IMR-90 (cell line): ENCODE measurements at regions not wholly inside any gene's neighbourhood (a gene's known extent, or its start where the extent isn't known, plus 50 kb on each side); places are given as distances from the start of the nearest gene placed in this dataset.

Experiments
- ATAC-seq: fragments of 200-7000 bp; cut with Tn5 transposase; 2 replicates; pipeline ENCODE4 v1.9.1; 2020; ENCODE audit warnings: low read depth, mild to moderate bottlenecking, moderate library complexity
- BruUV-seq: library from RNA; stranded (reverse); fragments of 400-500 nt; replicated peaks from 2 replicates; lab custom pipeline; 2021; lab: Mats Ljungman, UMichigan
- CTCF ChIA-PET: fragments of 300-600 bp; formaldehyde crosslinking; extraction: SDS; loops from one replicate; lab custom pipeline; 2021; ENCODE audit warnings: antibody characterized with exemption; lab: Yijun Ruan, JAX
- POLR2A ChIA-PET: fragments of 300-600 bp; sonication (Branson Sonifier 250); formaldehyde crosslinking; loops from one replicate; lab custom pipeline; 2022; ENCODE audit warnings: antibody characterized with exemption; ENCODE audit not compliant: unreplicated experiment; lab: Charles Lee
- DNase-seq: peaks from one replicate; pipeline ENCODE4 v3.0.0; 2013
- H2AFZ ChIP-seq: replicated peaks from 2 replicates; pipeline ENCODE3; 2013; ENCODE audit warnings: low read length, mild to moderate bottlenecking; ENCODE audit not compliant: poor library complexity
- H2AK5ac ChIP-seq: 2 replicates; pipeline ENCODE4 v1.6.1; 2013; ENCODE audit warnings: low read depth, low read length, inconsistent platforms
- H2AK9ac ChIP-seq: replicated peaks from 2 replicates; pipeline ENCODE3; 2013; ENCODE audit warnings: mild to moderate bottlenecking, low read depth, low read length, moderate library complexity; ENCODE audit not compliant: poor library complexity
- H2BK120ac ChIP-seq: 2 replicates; pipeline ENCODE4 v1.6.1; 2013; ENCODE audit warnings: low read depth, low read length, inconsistent platforms
- H2BK15ac ChIP-seq: 3 replicates; pipeline ENCODE4 v1.6.1; 2013; ENCODE audit warnings: low read depth, low read length, inconsistent platforms
- H2BK20ac ChIP-seq: 2 replicates; pipeline ENCODE4 v1.6.1; 2013; ENCODE audit warnings: low read depth, mild to moderate bottlenecking, inconsistent platforms, low read length, moderate library complexity
- H2BK5ac ChIP-seq: 2 replicates; pipeline ENCODE4 v1.6.1; 2013; ENCODE audit warnings: mild to moderate bottlenecking, low read depth, low read length, inconsistent platforms; ENCODE audit not compliant: poor library complexity, severe bottlenecking
- H3K14ac ChIP-seq: replicated peaks from 2 replicates; pipeline ENCODE4 v1.6.1; 2013; ENCODE audit warnings: low read depth, low read length, inconsistent platforms
- H3K18ac ChIP-seq: 2 replicates; pipeline ENCODE4 v1.6.1; 2013; ENCODE audit warnings: low read depth, low read length, control low read depth
- H3K23ac ChIP-seq: 2 replicates; pipeline ENCODE4 v1.6.1; 2013; ENCODE audit warnings: low read depth, low read length, inconsistent platforms
- H3K27ac ChIP-seq: 2 replicates; pipeline ENCODE4 v1.5.1; 2013; ENCODE audit warnings: mild to moderate bottlenecking, control low read depth, low read length; ENCODE audit not compliant: insufficient read depth
- H3K27me3 ChIP-seq: 2 replicates; pipeline ENCODE4 v1.6.1; 2013; ENCODE audit warnings: low read length; ENCODE audit not compliant: control insufficient read depth, insufficient read depth
- H3K36me3 ChIP-seq: 2 replicates; pipeline ENCODE4 v1.6.1; 2013; ENCODE audit warnings: low read length, mixed read lengths; ENCODE audit not compliant: control insufficient read depth, insufficient read depth
- H3K4ac ChIP-seq: 2 replicates; pipeline ENCODE4 v1.6.1; 2013; ENCODE audit warnings: low read depth, low read length, inconsistent platforms
- H3K4me1 ChIP-seq: 2 replicates; pipeline ENCODE4 v1.6.1; 2013; ENCODE audit warnings: low read length, mixed read lengths; ENCODE audit not compliant: control insufficient read depth, insufficient read depth
- H3K4me2 ChIP-seq: 2 replicates; pipeline ENCODE4 v1.6.1; 2013; ENCODE audit warnings: low read depth, mild to moderate bottlenecking, control low read depth, low read length, moderate library complexity
- H3K4me3 ChIP-seq: 2 replicates; pipeline ENCODE4 v1.5.1; 2013; ENCODE audit warnings: low read depth, mild to moderate bottlenecking, control low read depth, low read length, moderate library complexity; ENCODE audit not compliant: insufficient read depth
- H3K56ac ChIP-seq: 2 replicates; pipeline ENCODE4 v1.6.1; 2013; ENCODE audit warnings: low read length, inconsistent platforms; ENCODE audit not compliant: insufficient read depth; ENCODE audit errors: extremely low read depth
- H3K79me1 ChIP-seq, 2 experiments: 2 replicates each; pipeline ENCODE4 v1.6.1; 2013; ENCODE audit warnings: low read length in 2 of 2, inconsistent platforms in 1 of 2, low read depth in 1 of 2
- H3K9ac ChIP-seq: 2 replicates; pipeline ENCODE4 v1.6.1; 2013; ENCODE audit warnings: low read depth, low read length, control low read depth
- H3K9me1 ChIP-seq: 2 replicates; pipeline ENCODE4 v1.6.1; 2013; ENCODE audit warnings: low read length, inconsistent platforms; ENCODE audit not compliant: insufficient read depth
- H3K9me3 ChIP-seq: 2 replicates; pipeline ENCODE4 v1.6.1; 2013; ENCODE audit warnings: low read length; ENCODE audit not compliant: control insufficient read depth, insufficient read depth
- H4K20me1 ChIP-seq: 2 replicates; pipeline ENCODE4 v1.6.1; 2013; ENCODE audit warnings: low read length, inconsistent platforms; ENCODE audit not compliant: insufficient read depth
- H4K5ac ChIP-seq: 2 replicates; pipeline ENCODE4 v1.6.1; 2013; ENCODE audit warnings: mild to moderate bottlenecking, low read depth, low read length, control low read depth
- H4K8ac ChIP-seq, 2 experiments: 2 replicates each; pipeline ENCODE4 v1.6.1; 2013; ENCODE audit warnings: low read depth in 2 of 2, low read length in 2 of 2, control low read depth in 1 of 2, inconsistent platforms in 1 of 2
- H4K91ac ChIP-seq: 2 replicates; pipeline ENCODE4 v1.6.1; 2013; ENCODE audit warnings: low read depth, low read length, inconsistent platforms; ENCODE audit not compliant: insufficient read depth
- CHD1 ChIP-seq: IDR thresholded peaks from 2 replicates; pipeline ENCODE4 v1.6.1; 2012; ENCODE audit warnings: low read depth, low read length, improper control_type of control experiment
- FOS ChIP-seq: fragments of 150-350 bp; IDR thresholded peaks from 2 replicates; pipeline ENCODE4 v1.6.1; 2016; ENCODE audit warnings: low read depth, low read length
- MAFK ChIP-seq: IDR thresholded peaks from 2 replicates; pipeline ENCODE4 v1.6.1; 2012; ENCODE audit warnings: low read depth, low read length, improper control_type of control experiment
- NFE2L2 ChIP-seq: fragments of 150-350 bp; IDR thresholded peaks from 2 replicates; pipeline ENCODE4 v1.6.1; 2016; ENCODE audit warnings: low read depth, mild to moderate bottlenecking, low read length
- RAD21 ChIP-seq: IDR thresholded peaks from 2 replicates; pipeline ENCODE4 v1.6.1; 2012; ENCODE audit warnings: low read length, improper control_type of control experiment
- RCOR1 ChIP-seq: IDR thresholded peaks from 2 replicates; pipeline ENCODE4 v1.6.1; 2012; ENCODE audit warnings: mild to moderate bottlenecking, low read length, improper control_type of control experiment; ENCODE audit not compliant: insufficient replicate concordance
- RFX5 ChIP-seq: IDR thresholded peaks from 2 replicates; pipeline ENCODE4 v1.8.0; 2012; ENCODE audit warnings: low read depth, mild to moderate bottlenecking, low read length, moderate library complexity
- WGBS, 2 experiments: methylation state at CpG; one replicate each; pipeline versions ENCODE4 v1.1.5 to v1.1.7; 2013; ENCODE audit warnings: missing lambda C conversion rate in 2 of 2; ENCODE audit not compliant: insufficient read length in 1 of 2; ENCODE audit errors: extremely low coverage in 2 of 2; 5-methylcytosine and 5-hydroxymethylcytosine counted together
- dilution Hi-C: fragments of 300-500 bp; cut with HindIII; formaldehyde crosslinking; loops from one replicate; pipeline ENCODE4 v1.14.3; 2018; ENCODE audit warnings: low sequenced_read_pairs; ENCODE audit not compliant: unreplicated experiment
- in situ Hi-C: fragments of 300-500 bp; cut with MboI; formaldehyde crosslinking; loops from 3 replicates; pipeline ENCODE4 v1.14.3; 2019; ENCODE audit warnings: low sequenced_read_pairs, inconsistent platforms, mixed read lengths
- intact Hi-C: fragments of 100-400 bp; cut with micrococcal nuclease; formaldehyde crosslinking; loops from 2 replicates; pipeline ENCODE4 v1.10.0; 2022
- TF ChIP-seq, protein P1 (sequence below): fragments of 150-350 bp; IDR thresholded peaks from 2 replicates; pipeline ENCODE4 v1.6.1; 2017; ENCODE audit warnings: mild to moderate bottlenecking, antibody characterized with exemption, low read length, low read depth
- TF ChIP-seq, protein P2 (sequence below): conservative IDR thresholded peaks from 2 replicates; pipeline ENCODE4 v1.5.1; 2012; ENCODE audit warnings: mild to moderate bottlenecking, low read depth, low read length, improper control_type of control experiment

DNA sequence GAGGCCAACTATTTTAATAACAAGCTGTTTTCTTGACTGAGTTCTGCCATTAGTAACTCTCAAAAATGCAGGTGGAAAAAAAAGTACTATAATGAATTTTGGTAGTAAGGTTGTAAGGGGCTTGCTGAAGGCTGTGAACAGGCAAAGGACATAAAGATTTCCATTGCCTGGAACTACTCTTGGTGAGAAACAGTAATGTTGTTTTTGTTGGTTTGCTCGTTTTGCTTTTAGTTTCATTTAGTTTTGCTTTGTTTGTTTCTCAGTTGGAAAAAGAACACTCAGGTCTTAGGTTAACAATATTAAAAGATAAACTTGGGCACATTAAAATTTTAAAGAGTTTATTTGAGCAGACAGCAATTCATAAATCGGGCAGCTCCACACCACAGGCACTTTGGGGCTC is 824.5 kb upstream of the HTR2C start:
- DNase-seq (no peak), ATAC-seq (no peak)
- no peak overlapping the region for H2AFZ ChIP-seq
- no peak overlapping the region for H2AK9ac ChIP-seq
- H2BK20ac ChIP-seq, result no peak overlapping the region
- H3K4me2 ChIP-seq, result no peak overlapping the region
- H3K9ac ChIP-seq, result no peak overlapping the region
- H2BK15ac ChIP-seq, result no peak overlapping the region
- no peaks in the 10 kb centered on the region for H3K9me1 ChIP-seq
- no peak overlapping the region for H3K4me3 ChIP-seq
- H4K8ac ChIP-seq, result no peak overlapping the region
- POLR2A ChIA-PET, result no interaction called here
- H3K79me1 ChIP-seq, result no peaks in the 10 kb centered on the region
- H4K5ac ChIP-seq, result no peak overlapping the region
- no peak for TF ChIP-seq MAFK
- TF ChIP-seq, protein P1, sequence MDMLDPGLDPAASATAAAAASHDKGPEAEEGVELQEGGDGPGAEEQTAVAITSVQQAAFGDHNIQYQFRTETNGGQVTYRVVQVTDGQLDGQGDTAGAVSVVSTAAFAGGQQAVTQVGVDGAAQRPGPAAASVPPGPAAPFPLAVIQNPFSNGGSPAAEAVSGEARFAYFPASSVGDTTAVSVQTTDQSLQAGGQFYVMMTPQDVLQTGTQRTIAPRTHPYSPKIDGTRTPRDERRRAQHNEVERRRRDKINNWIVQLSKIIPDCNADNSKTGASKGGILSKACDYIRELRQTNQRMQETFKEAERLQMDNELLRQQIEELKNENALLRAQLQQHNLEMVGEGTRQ, result no peak
- no peak for TF ChIP-seq RAD21
- TF ChIP-seq RFX5, result no peak
- no peak for TF ChIP-seq FOS
- no peak for TF ChIP-seq NFE2L2
- no peak for TF ChIP-seq RCOR1
- TF ChIP-seq, protein P2, sequence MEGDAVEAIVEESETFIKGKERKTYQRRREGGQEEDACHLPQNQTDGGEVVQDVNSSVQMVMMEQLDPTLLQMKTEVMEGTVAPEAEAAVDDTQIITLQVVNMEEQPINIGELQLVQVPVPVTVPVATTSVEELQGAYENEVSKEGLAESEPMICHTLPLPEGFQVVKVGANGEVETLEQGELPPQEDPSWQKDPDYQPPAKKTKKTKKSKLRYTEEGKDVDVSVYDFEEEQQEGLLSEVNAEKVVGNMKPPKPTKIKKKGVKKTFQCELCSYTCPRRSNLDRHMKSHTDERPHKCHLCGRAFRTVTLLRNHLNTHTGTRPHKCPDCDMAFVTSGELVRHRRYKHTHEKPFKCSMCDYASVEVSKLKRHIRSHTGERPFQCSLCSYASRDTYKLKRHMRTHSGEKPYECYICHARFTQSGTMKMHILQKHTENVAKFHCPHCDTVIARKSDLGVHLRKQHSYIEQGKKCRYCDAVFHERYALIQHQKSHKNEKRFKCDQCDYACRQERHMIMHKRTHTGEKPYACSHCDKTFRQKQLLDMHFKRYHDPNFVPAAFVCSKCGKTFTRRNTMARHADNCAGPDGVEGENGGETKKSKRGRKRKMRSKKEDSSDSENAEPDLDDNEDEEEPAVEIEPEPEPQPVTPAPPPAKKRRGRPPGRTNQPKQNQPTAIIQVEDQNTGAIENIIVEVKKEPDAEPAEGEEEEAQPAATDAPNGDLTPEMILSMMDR, result no peak
- no peak for TF ChIP-seq CHD1
- no peaks in the 10 kb centered on the region for H3K9me3 ChIP-seq
- H2BK120ac ChIP-seq, result no peak overlapping the region
- H2BK5ac ChIP-seq, result no peak overlapping the region
- H4K91ac ChIP-seq, result no peak overlapping the region
- no peak overlapping the region for H3K18ac ChIP-seq
- intact Hi-C loops, result no loop called here
- WGBS, 2 experiments, result no CpG with 5 or more reads among the region's 2 CpGs
- H4K20me1 ChIP-seq, result no peaks in the 10 kb centered on the region
- H3K4ac ChIP-seq, result no peak overlapping the region
- dilution Hi-C loops, result no loop called here
- H3K23ac ChIP-seq, result no peak overlapping the region
- no peaks in the 10 kb centered on the region for H3K4me1 ChIP-seq
- H3K27me3 ChIP-seq, result no peaks in the 10 kb centered on the region
- no peak overlapping the region for H2AK5ac ChIP-seq
- in situ Hi-C loops, result no loop called here
- CTCF ChIA-PET, result no interaction called here
- no peak overlapping the region for H3K27ac ChIP-seq
- no peak overlapping the region for H3K14ac ChIP-seq
- H3K36me3 ChIP-seq, result no peaks in the 10 kb centered on the region
- no TSS peak for BruUV-seq
- no peak overlapping the region for H3K56ac ChIP-seq
